GM18861 (cell line): ENCODE measurements at regions not wholly inside any gene's neighbourhood (a gene's known extent, or its start where the extent isn't known, plus 50 kb on each side); places are given as distances from the start of the nearest gene placed in this dataset.
A peak's percentile ranks its signal among the peaks of the same experiment; 100 is the strongest.

Experiments used
- ATAC-seq: cut with Tn5 transposase; IDR thresholded peaks from one replicate; pipeline ENCODE4 v1.9.1; 2021; ENCODE audit not compliant: unreplicated experiment

DNA sequence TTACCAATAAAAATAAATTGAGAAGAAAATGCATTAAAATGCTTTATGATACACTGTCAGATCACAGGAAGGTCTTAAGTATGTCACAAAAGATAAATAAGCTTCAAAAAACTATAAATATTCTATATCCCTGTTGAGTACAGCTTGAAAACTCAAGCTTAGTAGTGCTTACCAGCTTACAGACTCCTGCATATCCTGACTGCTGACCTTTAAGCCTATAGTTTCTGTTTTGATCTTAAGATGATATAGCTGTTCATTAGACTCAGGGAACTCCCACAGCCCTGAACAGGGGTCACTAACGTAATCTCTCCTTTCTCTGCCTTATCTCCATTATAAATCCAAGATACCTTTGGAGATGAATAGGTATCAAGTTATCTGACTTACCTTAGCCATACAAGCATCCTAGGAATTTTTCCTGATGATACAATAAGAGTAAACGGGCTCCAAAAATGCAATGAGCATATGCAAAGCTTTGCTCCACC lies 93.7 kb upstream of the RBBP8 start:
- no peak for ATAC-seq

DNA sequence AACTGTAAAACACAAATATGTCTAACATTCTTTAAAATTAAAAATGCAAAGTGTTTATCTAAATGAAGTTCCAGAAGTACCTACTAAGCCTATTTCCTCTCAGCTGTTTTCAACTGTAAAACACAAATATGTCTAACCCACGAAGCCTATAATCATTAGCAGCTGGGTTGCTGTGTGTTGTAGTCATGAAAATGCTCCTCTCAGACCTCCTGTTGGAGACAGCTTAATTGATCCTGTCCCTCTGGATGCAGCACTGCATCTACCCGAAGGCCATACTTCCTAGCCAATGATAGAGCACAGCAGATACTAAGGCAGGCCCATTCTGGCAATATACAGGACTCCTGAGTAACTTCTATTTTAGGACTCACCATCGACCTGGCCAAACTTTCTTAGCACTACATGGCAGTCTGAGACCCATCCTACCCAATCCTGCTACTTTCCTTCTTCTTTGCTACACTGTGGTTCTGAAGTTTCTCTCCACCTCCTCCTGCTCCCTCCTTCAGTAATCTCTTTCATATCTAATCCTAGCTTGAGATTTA lies 92.5 kb upstream of the RBBP8 start:
- no peak for ATAC-seq

DNA sequence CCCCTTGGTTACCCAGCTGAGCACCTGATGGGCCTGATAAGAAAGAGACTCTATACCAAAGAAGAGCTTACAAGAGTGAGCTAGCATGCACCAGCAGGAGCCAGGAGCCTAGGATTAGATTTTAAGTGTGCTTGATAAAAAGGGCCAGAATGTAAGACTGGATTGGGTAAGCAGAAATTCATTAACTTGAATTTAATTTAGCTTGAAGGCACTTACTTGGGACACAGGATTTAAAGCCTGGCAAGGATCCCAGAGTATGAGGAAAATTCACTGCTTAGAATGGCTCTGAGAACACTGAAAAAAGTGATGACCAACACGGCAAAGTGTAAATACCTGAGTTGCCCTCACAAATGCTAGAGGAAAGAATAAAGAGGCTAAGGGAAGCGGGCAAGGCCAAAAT lies 91.3 kb upstream of the RBBP8 start:
- no peak for ATAC-seq

DNA sequence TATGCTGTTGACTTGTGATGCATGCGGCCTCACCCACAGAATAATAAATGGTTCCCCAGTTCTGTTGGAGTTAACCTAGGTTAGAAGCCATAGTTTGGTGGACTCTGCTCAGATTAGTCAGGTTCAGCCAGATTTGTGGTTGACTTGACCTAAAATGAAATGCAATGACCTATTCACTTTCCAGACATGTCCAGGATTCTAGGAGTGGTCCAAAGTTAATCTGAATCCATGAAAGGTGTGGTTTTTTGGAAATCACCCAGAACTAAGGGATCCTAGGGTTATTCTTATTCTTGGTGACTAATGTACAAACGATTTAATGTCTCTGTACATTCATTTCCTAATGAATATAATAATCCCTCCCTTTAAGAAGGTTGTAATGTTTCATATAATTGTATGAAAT lies 88.9 kb upstream of the RBBP8 start:
- ATAC-seq, result no peak

DNA sequence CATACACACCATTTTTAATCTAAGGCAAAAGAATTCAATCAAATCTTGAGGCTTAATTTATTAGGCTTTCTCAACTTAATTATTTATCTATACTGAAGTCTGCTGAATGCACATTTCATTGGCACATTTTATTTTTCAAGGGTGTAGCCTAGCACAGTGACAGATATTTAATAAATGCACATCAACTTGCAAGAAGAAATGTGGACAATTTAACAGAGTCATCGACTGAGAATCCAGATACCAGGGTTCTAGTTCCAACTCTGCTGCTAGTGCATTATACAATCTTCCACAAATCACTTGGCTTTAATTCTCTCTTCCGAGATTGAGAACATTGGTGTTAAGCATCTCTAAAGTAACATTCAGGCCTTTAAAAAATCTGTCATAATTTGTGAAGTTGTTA lies 88.5 kb upstream of the RBBP8 start:
- ATAC-seq, result no peak

DNA sequence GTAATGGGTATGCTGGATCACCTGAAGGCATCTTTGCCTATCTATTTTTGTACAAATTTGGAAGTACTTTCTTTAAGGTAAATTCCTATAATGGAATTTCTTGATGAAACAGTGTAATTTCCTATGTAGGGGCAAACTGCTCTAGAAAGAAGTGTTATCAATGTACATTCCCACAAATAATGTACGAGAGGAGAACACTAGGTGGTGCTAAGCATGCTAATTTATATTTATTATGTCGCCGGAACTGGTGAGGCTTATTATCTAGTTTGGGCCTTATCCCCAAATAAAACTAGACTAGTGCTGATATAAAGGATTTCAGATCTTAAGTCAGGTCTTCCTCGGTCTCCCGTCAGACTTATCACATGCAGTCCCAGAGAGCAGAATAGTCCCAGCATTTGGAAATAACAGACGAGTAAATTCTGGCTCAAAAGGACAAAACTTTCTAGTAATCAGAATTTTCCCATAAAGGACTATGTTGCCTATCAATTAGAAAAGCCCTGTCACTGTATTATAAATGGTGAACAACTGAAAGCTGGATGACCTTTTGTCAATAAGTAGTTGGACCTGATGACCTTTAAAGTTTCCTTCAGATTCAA lies 86.9 kb upstream of the RBBP8 start:
- no peak for ATAC-seq

DNA sequence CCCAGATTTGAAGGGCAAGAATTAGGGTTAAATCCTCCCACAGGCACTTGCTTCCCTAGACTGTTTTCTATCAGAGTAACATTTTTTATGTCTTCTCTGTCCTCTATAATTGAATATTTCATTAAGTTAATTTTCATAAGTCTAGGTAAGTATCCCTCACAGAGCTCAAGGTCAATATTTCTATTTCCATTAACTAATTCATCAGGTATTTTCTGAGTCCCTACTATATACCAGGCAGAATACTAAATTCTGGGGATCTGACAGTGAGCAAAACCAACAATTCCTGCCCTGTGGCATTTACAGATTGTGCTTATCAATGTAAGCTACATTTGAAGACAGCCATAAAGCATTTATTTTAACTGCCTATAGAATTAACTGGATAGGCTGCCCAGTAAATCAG lies 86.4 kb upstream of the RBBP8 start:
- no peak for ATAC-seq

DNA sequence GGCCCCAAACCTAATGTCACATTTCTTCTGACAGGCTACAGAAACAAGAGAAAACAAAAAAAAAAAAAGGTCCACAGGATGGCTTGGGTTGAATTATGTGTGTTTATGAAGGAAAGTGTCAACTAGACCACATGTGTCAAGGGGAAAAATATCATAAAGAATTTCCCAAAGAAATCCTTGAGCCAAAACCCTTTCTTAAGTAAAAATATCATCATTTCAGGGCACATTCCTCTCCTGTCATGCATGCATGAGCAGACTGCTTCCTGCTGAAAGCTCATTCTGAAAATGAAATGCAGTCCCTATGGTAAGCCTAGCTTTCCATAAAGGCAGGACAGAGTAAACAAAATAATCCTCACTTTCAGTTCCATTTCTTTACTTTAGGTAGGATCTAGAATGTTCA lies 85.7 kb upstream of the RBBP8 start:
- no peak for ATAC-seq

DNA sequence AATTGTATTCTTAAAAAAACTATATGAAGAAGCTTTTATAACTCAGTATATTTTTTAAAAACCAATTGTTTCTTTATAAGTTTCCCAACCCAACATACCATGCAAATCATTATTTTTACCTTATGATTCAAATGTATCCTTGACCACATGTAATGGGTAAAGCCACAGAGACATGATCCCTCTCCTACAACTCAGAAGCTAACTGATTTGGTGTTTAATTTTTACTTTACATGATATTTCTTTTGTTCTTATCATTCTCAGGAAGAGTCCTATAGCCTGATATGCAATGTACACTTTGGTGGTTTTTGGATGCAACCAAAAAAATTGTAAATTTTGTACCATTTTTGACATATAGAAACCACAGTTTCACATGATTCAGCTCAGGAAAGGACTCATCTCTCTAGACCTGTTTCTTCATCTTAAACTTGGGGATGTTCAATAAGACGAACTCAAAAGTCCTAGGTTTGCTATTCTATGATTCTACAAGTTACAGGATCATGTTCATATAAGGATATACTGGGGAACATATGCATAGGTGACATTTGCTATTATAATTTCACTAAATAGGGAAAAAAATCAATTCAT lies 85.2 kb upstream of the RBBP8 start:
- no peak for ATAC-seq

DNA sequence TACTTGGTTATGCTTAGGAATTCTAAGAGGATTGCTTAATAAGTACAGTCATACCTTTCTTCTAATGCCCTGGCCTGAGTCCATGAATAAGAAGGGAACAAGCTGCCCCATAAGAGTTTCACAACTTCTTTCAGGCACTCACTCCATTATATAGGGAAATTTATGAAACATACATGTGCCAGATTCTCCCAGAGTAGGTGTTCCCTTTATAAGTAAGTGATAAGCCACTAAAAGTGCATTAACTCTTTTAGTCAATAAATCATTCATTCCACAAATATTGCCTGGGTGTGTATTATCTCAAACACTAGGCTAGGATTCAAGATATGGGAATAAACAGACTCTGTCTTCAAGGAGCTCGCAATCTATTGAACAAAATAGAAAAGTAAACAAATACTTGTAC lies 84.5 kb upstream of the RBBP8 start:
- no peak for ATAC-seq

DNA sequence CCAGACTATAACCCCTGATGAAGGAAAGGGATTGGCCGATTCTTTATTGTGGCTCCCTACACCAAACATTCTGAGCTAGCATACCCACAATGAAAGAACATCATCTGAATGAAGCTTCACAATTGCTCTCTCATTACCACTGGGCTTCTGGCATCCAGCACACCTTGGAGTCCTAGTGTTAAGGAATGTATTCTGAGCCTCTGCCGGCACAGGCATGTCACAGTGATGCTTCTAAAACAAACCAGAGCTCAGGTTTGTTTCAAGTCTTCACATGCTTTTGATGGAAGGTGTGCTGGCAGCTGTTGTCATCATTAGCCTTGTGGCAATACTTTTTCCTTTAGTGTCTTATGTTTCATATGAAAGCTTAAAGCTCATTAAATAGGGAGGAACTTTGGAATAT lies 76.3 kb upstream of the RBBP8 start:
- ATAC-seq, result no peak

DNA sequence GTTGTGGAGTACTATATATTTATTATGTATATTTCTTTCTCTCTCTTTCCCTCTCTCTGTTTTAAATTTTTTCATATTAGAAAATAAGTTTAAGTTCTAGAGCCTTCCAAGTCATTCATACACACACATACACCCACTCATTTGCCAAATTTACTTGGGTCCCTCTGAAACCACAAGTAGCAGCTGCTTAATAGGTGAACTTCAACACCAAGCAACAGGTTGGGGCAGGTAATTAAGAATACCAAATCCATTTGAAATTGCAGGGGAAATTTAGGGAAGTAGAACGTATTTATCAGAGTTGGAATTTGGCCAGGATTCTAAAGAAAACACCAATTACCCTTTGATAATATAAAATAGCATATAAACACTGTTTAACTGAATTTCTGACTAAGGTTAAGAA lies 75.0 kb upstream of the RBBP8 start:
- no peak for ATAC-seq

DNA sequence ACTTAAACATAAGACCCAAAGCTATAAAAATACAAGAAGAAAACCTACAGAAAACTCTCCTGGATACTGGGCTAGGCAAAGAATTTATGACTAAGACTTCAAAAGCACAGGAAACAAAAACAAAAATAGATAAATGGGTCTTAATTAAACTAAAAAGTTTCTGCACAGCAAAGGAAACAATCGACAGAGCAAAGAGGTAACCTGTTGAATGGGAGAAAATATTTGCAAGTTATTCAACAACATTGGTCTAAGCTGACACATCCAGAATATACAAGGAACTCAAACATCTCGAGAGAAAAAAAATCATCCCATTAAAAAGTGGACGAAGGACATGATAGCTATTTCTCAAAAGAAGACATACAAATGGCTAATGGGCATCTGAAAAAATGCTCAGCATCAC lies 72.3 kb upstream of the RBBP8 start:
- ATAC-seq, result no peak

DNA sequence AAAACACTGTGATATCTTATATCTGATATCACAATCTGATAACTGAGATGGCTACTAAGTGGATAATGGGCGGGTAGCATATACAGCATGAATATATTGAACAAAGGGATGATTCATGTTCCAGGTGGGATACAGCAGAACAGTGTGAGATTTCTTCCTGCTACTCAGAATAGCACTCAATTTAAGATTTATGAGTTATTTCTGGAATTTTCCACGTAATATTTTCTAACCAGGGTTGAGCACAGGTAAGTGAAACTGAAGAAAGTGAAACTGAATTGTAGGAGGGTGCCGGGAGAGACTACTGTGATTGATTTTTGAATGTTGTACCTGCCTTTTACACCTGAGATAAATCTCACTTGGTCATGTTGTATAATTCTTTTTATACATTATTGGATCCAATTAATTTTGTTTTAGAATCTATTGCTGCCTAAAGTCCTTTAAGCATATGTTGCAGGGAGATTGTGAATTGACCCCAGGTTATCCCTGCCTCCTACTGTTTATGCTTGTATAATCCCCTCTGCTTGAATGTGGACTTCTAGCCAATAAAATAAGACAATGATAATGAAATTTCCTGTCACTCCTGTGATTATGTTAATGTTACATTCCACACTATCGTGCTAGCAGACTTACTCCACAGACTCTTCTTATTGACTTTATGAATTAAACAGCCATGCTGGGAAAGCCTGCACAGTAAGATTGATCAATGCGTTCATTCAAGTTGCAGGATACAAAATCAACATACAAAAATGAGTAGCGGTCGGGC lies 67.6 kb upstream of the RBBP8 start:
- no peak for ATAC-seq

DNA sequence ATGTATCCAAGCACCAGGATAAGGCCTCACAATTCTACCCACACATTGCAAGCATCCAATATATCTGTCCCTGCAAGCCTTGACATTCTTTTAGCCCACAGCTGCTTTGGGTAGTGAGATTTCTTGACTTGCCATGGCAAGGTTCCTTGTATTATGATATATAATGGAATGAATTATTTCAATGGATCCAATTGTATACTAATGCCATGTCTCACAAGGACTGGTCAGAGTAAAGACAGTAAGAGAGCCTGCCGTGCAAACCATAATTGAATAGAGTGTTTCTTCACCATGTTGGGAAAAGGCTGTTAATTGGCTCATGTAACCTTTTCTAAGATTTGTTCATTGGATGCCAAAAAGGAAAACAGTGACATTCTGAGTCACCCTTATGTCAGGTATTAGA lies 64.3 kb upstream of the RBBP8 start:
- no peak for ATAC-seq

DNA sequence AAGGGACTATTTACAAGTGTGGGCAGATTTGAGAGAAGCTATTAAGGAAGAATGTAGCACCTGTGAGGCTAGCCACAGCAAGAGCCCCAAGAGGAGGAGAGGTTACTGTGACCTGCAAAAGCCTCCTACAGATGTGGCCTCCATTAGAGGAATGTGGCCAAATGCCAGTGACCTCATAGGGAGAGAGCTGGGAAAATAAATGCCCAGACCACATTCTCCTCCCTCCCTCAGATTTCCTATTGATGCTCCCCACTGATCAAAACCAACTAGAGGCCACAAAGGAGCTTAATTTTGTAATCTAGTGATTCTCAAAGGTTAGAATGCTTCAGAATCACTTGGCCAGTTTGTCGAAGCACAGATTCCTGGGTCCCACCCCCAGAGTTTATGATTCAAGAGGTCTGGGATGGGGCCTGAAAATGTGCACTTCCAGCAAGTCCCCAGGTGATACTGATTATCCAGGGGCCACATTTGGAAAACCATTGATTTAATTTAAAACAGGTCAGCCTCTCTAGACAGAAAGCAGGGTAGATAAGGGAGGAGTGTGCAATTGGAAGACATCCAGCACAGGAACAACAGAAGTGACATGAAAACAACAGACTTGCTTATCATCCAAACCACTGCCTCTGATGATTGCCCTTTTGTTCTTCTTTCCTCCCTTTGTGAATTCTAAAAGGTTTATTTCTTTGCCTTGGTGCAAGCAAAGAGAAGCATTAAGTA lies 61.2 kb upstream of the RBBP8 start:
- no peak for ATAC-seq

DNA sequence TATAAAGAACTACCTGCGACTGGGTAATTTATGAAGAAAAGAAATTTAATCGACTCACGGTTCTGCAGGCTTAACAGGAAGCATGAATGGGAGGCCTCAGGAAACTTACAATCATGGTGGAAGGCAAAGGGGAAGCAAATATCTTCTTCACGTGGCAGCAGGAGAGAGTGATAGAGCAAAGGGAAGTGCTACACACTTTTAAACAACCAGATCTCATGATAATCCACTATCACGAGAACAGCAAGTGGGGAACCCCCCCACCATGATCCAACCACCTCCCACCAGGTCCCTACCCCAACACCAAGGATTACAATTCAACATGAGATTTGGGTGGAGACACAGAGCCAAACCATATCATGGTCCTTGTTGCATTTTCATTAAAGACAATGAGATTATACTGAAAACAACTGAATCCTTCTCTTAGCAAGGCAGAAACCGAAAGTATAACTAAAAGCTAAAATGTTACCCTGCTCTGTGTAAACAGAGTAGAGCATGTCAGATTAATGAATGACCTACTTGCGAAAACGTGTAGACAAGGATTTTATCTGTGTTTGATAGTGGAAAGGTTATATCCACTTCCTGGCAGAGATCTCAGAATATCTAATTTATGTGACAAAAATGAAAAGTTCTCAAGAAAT lies 60.1 kb upstream of the RBBP8 start:
- peak; percentile 91 for ATAC-seq

DNA sequence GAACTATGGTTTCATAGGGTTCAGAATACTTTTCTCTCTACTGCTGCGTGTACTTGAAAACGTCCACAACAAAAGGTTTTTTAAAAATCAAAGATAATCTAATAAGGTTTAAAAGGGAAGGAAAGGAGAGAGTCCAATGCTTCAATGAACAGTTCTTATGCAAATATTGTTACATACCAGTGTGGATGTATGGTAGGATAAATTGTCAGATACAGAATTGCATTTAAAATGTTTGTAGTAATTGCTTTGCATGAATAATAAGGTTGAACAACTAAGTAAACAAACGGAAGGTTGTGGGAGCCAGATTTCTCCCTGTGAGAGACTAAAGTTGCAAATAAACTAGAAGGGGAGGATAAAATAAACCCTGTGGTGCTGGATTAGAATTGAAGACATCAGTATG lies 53.8 kb upstream of the RBBP8 start:
- no peak for ATAC-seq

DNA sequence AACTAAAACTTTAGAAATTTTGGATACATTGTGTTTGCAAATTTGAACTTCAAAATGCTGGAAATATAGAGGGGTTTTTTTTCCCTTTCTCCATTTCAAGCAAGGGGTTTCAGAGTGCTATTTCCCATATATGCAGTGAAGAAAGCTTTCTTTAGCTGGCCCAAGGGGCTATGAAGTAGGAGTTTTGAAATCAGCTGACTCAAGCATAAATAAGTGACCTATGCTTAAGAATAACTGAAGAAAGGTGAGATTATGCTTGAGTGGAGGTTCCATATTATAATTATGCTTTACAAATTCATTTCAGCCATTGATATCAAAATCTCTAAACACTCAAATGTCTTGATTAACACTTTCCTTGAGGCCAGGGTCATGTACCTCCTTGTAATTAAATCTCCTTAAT lies 51.0 kb upstream of the RBBP8 start:
- no peak for ATAC-seq

DNA sequence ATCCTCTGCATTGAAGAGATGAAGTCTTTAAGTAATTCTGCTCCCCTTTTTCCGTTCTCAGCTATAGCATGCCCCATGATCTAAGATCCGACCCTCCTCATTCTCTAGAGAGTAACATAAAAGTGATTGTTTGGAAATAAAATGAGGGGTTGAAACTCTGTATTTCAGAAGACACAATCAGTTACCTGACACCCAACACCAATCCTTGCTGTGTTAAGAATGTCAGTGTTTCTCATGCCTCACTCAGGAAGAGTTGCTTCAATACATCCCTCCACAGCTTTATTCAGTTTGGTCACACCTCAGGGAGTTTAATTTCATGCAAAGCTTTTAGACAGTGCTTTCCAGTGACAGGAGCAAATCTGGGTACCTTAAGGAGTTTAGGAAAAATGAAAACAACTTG lies 49.9 kb upstream of the RBBP8 start:
- no peak for ATAC-seq
